Fibroblast of pulmonary artery (primary cell): ENCODE measurements at regions not wholly inside any gene's neighbourhood (a gene's known extent, or its start where the extent isn't known, plus 50 kb on each side); places are given as distances from the start of the nearest gene placed in this dataset.

Source experiments
- DNase-seq: peaks from one replicate; pipeline ENCODE4 v3.0.0-alpha.2; 2010; ENCODE audit warnings: low read depth
- H3K4me3 ChIP-seq: replicated peaks from 2 replicates; pipeline ENCODE4 v1.5.1; 2011; ENCODE audit warnings: low read depth, mild to moderate bottlenecking, control low read depth, low read length, moderate library complexity
- CTCF ChIP-seq: IDR thresholded peaks from 2 replicates; pipeline ENCODE4 v1.5.1; 2011; ENCODE audit warnings: mild to moderate bottlenecking, control low read depth, low read length, inconsistent platforms; ENCODE audit errors: missing control alignments

- DNase-seq, result no peak
- H3K4me3 ChIP-seq, result no peak overlapping the region
- no peak for TF ChIP-seq CTCF
These were observed 185.7 kb upstream of the NTF3 start for GRCh38 chr12:5246196-5246595.

- DNase-seq, result no peak
- H3K4me3 ChIP-seq, result no peak overlapping the region
- no peak for TF ChIP-seq CTCF
These were observed 184.8 kb upstream of the NTF3 start for GRCh38 chr12:5247144-5247543.

GRCh38 chr12:5248230-5248629 is 183.7 kb upstream of the NTF3 start:
- DNase-seq, result no peak
- no peak for TF ChIP-seq CTCF
- no peak overlapping the region for H3K4me3 ChIP-seq

GRCh38 chr12:5248999-5249526 is 182.8 kb upstream of the NTF3 start:
- no peak for DNase-seq
- no peak overlapping the region for H3K4me3 ChIP-seq
- TF ChIP-seq CTCF, result no peak

- TF ChIP-seq CTCF, result no peak
- DNase-seq, result no peak
- no peak overlapping the region for H3K4me3 ChIP-seq
These were observed 180.8 kb upstream of the NTF3 start for GRCh38 chr12:5251092-5251491.

GRCh38 chr12:5251786-5252185 is 180.1 kb upstream of the NTF3 start:
- no peak for DNase-seq
- no peak for TF ChIP-seq CTCF

GRCh38 chr12:5254703-5255102 is 177.2 kb upstream of the NTF3 start:
- no peak for DNase-seq
- no peak for TF ChIP-seq CTCF
- H3K4me3 ChIP-seq, result no peak overlapping the region

More at GRCh38 chr12:5251786-5252185, 180.1 kb upstream of the NTF3 start:
- H3K4me3 ChIP-seq, result no peak overlapping the region
